Peyer's patch (tissue), 4 donors: ENCODE measurements at regions not wholly inside any gene's neighbourhood (a gene's known extent, or its start where the extent isn't known, plus 50 kb on each side); places are given as distances from the start of the nearest gene placed in this dataset.
"Not testable (repeated sequence)": the region's sequence is repeated elsewhere in the genome, so short reads cannot be mapped to it uniquely, and the experiment has no call there.

Experiments
- DNase-seq, 3 donors: peaks; one replicate each; pipeline ENCODE4 v3.0.0-alpha.2; 2017 to 2019
- H3K27ac ChIP-seq, 4 donors: fragments of 200-600 bp; sonication (generic); one replicate each; pipeline ENCODE4 v1.5.1; 2016 to 2019
- H3K27me3 ChIP-seq, 2 donors: fragments of 200-600 bp; sonication (generic); one replicate each; pipeline ENCODE4 v1.5.1; 2019
- H3K36me3 ChIP-seq, 3 donors: fragments of 200-600 bp; sonication (generic); one replicate each; pipeline ENCODE4 v1.5.1; 2016 to 2019
- H3K4me1 ChIP-seq, 4 donors: fragments of 200-600 bp; sonication (generic); one replicate each; pipeline ENCODE4 v1.5.1; 2016 to 2019
- H3K4me3 ChIP-seq, 4 donors: fragments of 200-600 bp; sonication (generic); 1 replicate in 3 of 4; 2 replicates in 1 of 4; pipeline ENCODE4 v1.5.1; 2016 to 2019; ENCODE audit warnings: mild to moderate bottlenecking in 1 of 4
- H3K9me3 ChIP-seq, 4 donors: fragments of 200-600 bp; sonication (generic); one replicate each; pipeline ENCODE4 v1.5.1; 2016 to 2019; ENCODE audit warnings: mild to moderate bottlenecking in 1 of 4
- POLR2A ChIP-seq, 2 donors: fragments of 450-650 bp; IDR thresholded peaks; one replicate each; pipeline ENCODE4 v1.5.1; 2017; ENCODE audit warnings: antibody characterized with exemption in 2 of 2, mild to moderate bottlenecking in 2 of 2, moderate library complexity in 2 of 2
- TF ChIP-seq, protein P1 (sequence below), 6 experiments: fragments of 450-650 bp in 4 of 6; fragments of 200-600 bp in 2 of 6; sonication (generic) in 1 of 6; IDR thresholded peaks; one replicate each; pipeline ENCODE4 v1.5.1; 2017 to 2019; ENCODE audit warnings: antibody characterized with exemption in 6 of 6, mild to moderate bottlenecking in 3 of 6, moderate library complexity in 1 of 6

DNA sequence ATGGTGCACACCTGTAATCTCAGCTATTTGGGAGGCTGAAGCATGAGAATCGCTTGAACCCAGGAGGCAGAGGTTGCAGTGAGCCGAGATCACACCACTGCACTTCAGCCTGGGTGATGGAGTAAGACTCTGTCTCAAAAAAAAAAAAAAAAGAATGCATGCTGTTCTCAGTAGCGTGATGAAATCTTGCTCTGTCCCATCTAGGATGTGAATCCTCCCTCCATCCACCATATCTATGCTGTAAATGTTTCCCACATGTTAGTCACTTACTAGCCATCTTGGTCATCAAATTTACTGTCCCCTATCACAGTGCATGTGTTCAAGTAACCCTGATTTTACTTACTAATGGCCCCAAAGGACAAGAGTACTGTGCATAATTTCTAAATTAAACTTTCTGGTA is 315.4 kb upstream of the TBX18 start:
- H3K4me1 ChIP-seq = no peaks in the 10 kb centered on the region
- no peak overlapping the region for H3K27ac ChIP-seq
- no peaks in the 10 kb centered on the region for H3K27me3 ChIP-seq
- no peaks in the 10 kb centered on the region for H3K9me3 ChIP-seq
- no peak overlapping the region for H3K4me3 ChIP-seq
- DNase-seq = no peak
- TF ChIP-seq, protein P1, sequence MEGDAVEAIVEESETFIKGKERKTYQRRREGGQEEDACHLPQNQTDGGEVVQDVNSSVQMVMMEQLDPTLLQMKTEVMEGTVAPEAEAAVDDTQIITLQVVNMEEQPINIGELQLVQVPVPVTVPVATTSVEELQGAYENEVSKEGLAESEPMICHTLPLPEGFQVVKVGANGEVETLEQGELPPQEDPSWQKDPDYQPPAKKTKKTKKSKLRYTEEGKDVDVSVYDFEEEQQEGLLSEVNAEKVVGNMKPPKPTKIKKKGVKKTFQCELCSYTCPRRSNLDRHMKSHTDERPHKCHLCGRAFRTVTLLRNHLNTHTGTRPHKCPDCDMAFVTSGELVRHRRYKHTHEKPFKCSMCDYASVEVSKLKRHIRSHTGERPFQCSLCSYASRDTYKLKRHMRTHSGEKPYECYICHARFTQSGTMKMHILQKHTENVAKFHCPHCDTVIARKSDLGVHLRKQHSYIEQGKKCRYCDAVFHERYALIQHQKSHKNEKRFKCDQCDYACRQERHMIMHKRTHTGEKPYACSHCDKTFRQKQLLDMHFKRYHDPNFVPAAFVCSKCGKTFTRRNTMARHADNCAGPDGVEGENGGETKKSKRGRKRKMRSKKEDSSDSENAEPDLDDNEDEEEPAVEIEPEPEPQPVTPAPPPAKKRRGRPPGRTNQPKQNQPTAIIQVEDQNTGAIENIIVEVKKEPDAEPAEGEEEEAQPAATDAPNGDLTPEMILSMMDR (IDR thresholded peaks at IDR 0.05) = no peak
- TF ChIP-seq POLR2A (IDR thresholded peaks at IDR 0.05) = no peak
- no peaks in the 10 kb centered on the region for H3K36me3 ChIP-seq

DNA sequence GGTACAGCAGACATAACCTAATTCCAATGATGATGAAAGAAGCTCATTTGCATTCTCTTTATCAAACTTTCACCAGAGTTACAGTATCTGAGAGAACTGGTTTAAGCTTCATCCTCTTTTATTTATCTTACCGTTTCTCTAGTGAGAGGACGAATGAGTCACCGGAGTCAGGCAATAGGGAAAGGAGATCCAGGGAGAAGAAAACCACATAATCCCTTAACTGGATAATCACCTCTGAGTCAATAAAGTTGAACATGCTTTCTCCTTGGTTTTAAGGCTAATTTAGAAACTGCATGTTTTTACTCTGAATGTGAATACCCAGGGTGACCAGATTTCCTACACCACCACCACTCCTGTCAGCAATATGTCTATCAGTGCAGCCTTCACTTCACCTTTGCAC is 313.7 kb upstream of the TBX18 start:
- no peak overlapping the region for H3K27ac ChIP-seq
- no peak for DNase-seq
- no peaks in the 10 kb centered on the region for H3K4me1 ChIP-seq
- no peak for TF ChIP-seq POLR2A (IDR thresholded peaks at IDR 0.05)
- TF ChIP-seq, protein P1 (IDR thresholded peaks at IDR 0.05) = no peak
- H3K4me3 ChIP-seq = no peak overlapping the region
- no peaks in the 10 kb centered on the region for H3K27me3 ChIP-seq
- H3K36me3 ChIP-seq = no peaks in the 10 kb centered on the region
- no peaks in the 10 kb centered on the region for H3K9me3 ChIP-seq

DNA sequence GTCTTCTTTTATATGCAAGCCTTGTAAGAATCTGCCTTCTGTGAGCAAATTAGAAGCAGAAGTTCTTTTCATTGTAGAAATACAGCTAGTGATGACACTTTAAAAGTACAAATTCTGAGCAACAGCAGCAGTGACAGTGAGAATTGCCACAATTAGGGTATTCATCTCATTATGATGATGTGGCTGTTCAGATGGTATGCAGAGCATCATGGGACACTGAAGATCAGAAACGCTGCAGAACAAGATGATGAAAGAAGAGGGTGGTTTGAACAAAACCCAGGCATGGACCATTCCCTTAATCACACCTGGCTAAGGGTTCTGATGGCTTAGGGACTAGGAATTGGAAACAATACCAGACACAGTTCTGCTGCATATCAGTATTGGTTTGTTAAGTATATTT is 312.7 kb upstream of the TBX18 start:
- Histone ChIP-seq H3K36me3 (no peaks in the 10 kb centered on the region), H3K27ac (no peak overlapping the region), H3K4me3 (no peak overlapping the region), H3K4me1 (no peaks in the 10 kb centered on the region), H3K9me3 (no peaks in the 10 kb centered on the region), H3K27me3 (no peaks in the 10 kb centered on the region)
- no peak for DNase-seq
- TF ChIP-seq, protein P1 (IDR thresholded peaks at IDR 0.05) = no peak
- TF ChIP-seq POLR2A (IDR thresholded peaks at IDR 0.05) = no peak

DNA sequence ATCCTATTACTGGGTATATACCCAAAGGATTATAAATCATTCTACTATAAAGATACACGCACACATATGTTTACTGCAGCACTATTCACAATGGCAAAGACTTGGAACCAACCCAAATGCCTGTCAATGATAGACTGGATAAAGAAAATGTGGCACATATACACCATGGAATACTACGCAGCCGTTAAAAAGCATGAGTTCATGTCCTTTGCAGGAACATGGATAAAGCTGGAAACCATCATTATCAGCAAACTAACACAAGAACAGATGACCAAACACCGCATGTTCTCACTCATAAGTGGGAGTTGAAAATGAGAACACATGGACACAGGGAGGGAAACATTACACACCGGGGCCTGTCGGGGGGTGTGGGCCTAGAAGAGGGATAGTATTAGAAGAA is 307.4 kb upstream of the TBX18 start:
- not testable (repeated sequence) for H3K27me3 ChIP-seq, H3K4me1 ChIP-seq, H3K27ac ChIP-seq, H3K4me3 ChIP-seq, H3K9me3 ChIP-seq, DNase-seq, H3K36me3 ChIP-seq

DNA sequence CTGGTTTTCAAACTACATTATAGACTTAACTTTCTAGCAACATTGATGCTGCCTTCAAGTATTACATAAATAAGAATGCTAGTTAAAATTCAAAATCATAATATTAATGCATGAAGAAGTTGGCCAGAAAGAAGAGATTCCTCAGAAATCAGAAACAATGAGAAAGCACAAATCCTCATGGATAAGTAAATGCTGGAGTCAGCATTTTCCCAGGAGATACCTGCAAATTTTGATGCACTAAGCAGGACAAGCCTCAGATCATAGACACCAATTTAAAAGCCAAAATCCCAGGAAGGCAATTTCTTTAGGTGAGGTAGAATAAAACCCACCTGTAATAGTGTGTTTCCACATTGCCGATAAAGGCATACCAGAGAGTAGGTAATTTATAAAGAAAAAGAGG is 305.2 kb upstream of the TBX18 start:
- no peaks in the 10 kb centered on the region for H3K9me3 ChIP-seq
- H3K4me1 ChIP-seq = no peaks in the 10 kb centered on the region
- no peak for DNase-seq
- TF ChIP-seq, protein P1 (IDR thresholded peaks at IDR 0.05) = no peak
- no peak for TF ChIP-seq POLR2A (IDR thresholded peaks at IDR 0.05)
- H3K27ac ChIP-seq = no peak overlapping the region
- H3K36me3 ChIP-seq = no peaks in the 10 kb centered on the region
- no peaks in the 10 kb centered on the region for H3K27me3 ChIP-seq
- H3K4me3 ChIP-seq = no peak overlapping the region

DNA sequence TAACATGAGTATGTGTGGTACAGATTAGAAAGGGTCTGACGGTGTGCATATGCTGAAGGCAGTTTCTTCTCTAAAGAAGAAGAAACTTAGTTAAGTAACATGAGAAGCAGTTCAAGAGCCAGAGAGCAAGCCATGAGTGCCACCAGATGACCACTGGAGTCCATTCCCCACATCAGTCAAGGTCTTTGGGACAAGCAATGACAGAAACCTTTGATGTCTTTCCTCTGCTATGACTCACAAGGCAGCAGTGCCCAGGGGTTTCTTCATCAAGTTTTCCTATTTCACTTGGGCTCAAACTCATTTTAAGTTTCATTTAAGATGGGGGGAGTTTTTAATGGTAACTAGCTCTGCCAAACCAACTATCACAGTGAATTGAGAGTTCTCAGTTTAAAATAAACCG is 303.8 kb upstream of the TBX18 start:
- TF ChIP-seq, protein P1 (IDR thresholded peaks at IDR 0.05) = no peak
- no peak for TF ChIP-seq POLR2A (IDR thresholded peaks at IDR 0.05)
- no peaks in the 10 kb centered on the region for H3K9me3 ChIP-seq
- DNase-seq = no peak
- H3K27me3 ChIP-seq = no peaks in the 10 kb centered on the region
- no peak overlapping the region for H3K27ac ChIP-seq
- H3K36me3 ChIP-seq = no peaks in the 10 kb centered on the region
- no peaks in the 10 kb centered on the region for H3K4me1 ChIP-seq
- no peak overlapping the region for H3K4me3 ChIP-seq
